ENCODE measurements at regions not wholly inside any gene's neighbourhood (a gene's known extent, or its start where the extent isn't known, plus 50 kb on each side); places are given as distances from the start of the nearest gene placed in this dataset.

DNA sequence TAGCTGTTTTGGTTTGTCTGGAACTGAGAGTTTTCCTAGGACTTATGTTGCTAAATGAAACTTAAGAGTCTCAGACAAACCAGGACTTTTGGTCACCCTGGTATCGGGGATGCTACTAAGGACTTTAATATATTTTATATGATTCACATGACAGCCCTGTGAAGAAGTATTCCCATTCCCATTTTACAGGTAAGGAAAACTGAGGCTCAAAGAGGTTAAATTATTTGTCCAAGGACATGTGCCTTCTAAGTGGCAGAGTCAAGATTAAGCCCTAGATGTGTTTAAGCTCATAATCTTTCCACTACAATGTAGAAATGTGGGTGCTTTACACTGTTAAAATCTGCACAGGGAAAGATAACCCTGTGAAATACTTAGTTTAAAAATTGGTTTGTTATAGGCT lies 77.7 kb upstream of the ATP5MC3 start:
- Histone ChIP-seq H2AK5ac (ENCODE audit: low read depth, low read length) (no peak overlapping the region), H3K18ac (ENCODE audit: extremely low read depth, low read length) (no peak overlapping the region), H2BK20ac (ENCODE audit: low read length) (no peak overlapping the region), H3K36me3 (ENCODE audit: control insufficient read depth in 2 of 4, insufficient read depth in 4 of 4, low read length in 3 of 4) (no peaks in the 10 kb centered on the region), H3K4me1 (replicated peaks in 1 of 4; ENCODE audit: control insufficient read depth in 3 of 4, insufficient read depth in 4 of 4, low read length in 3 of 4) (no peaks in the 10 kb centered on the region), H3K79me1 (ENCODE audit: low read depth, low read length) (no peaks in the 10 kb centered on the region), H3K9me3 (ENCODE audit: insufficient read depth in 2 of 2, low read depth in 1 of 2, low read length in 1 of 2) (peaks cover 0 to 8% of the 10 kb centered on the region in 2 experiments; a peak in 1 of 4 replicates), H4K8ac (ENCODE audit: extremely low read depth, insufficient read depth, low read length) (no peak overlapping the region), H2BK5ac (ENCODE audit: low read depth, low read length) (no peak overlapping the region), H2BK120ac (replicated peaks; ENCODE audit: low read depth, low read length) (no peak overlapping the region), H3K4ac (replicated peaks; ENCODE audit: insufficient read length, low read depth, low read length) (no peak overlapping the region), H2AFZ (ENCODE audit: low read length) (no peak overlapping the region), H3K4me2 (ENCODE audit: insufficient read depth in 1 of 2, low read depth in 2 of 2, low read length in 2 of 2) (no peak overlapping the region), H2BK12ac (ENCODE audit: low read depth, low read length) (no peak overlapping the region), H4K20me1 (replicated peaks in 1 of 2; ENCODE audit: control insufficient read depth in 1 of 2, insufficient read depth in 2 of 2, low read length in 2 of 2) (no peaks in the 10 kb centered on the region), H3K56ac (replicated peaks; ENCODE audit: insufficient read length, low read depth, low read length) (no peak overlapping the region), H3K79me2 (ENCODE audit: control insufficient read depth in 1 of 2, insufficient read depth in 2 of 2, low read length in 2 of 2) (no peaks in the 10 kb centered on the region), H3K9ac (replicated peaks in 1 of 4; ENCODE audit: extremely low read depth in 1 of 4, low read depth in 3 of 4, low read length in 3 of 4) (no peak overlapping the region), H3K23ac (ENCODE audit: insufficient read length) (no peak overlapping the region), H2BK15ac (ENCODE audit: low read length) (no peak overlapping the region), H4K5ac (ENCODE audit: insufficient read length, low read depth, low read length) (no peak overlapping the region), H3K23me2 (ENCODE audit: low read depth, low read length) (no peaks in the 10 kb centered on the region), H3K27me3 (replicated peaks in 1 of 4; ENCODE audit: control insufficient read depth in 3 of 4, extremely low read depth in 1 of 4, insufficient read depth in 3 of 4, low read length in 3 of 4) (no peaks in the 10 kb centered on the region), H4K91ac (replicated peaks; ENCODE audit: insufficient read length, low read length) (no peak overlapping the region), H3K27ac (ENCODE audit: low read depth, low read length) (no peak overlapping the region), H3K14ac (ENCODE audit: insufficient read length) (no peak overlapping the region), H3K4me3 (ENCODE audit: extremely low read depth in 1 of 4, insufficient read depth in 2 of 4, low read depth in 3 of 4, low read length in 4 of 4) (no peak overlapping the region)
- WGBS, 2 experiments (ENCODE audit: extremely low coverage in 1 of 2, insufficient coverage in 1 of 2, insufficient read length in 1 of 2, insufficient replicate concordance in 2 of 2, low coverage in 1 of 2, low lambda C conversion rate in 2 of 2, missing lambda C conversion rate in 1 of 2) = 92% methylated on average over 1 of the region's 1 CpG; no CpG with 5 or more reads in 1 of the 2 experiments
- CTCF ChIA-PET (ENCODE audit: partially characterized antibody) = interaction anchor here (0.9 to 6.6 kb wide), 4 partner anchors 8 to 794 kb away, joined by 4 to 63 read pairs (median 30); no protein-coding TSS in a partner anchor
- POLR2A ChIA-PET (ENCODE audit: partially characterized antibody) = no interaction called here
- FAIRE-seq (no peak), DNase-seq (ENCODE audit: low read depth in 1 of 2, low spot score in 2 of 2) (no peak)
- TF ChIP-seq KDM5A (IDR thresholded peaks at IDR 0.05; ENCODE audit: low read length) (no peak), CREB1 (IDR thresholded peaks at IDR 0.05) (no peak), RXRA (IDR thresholded peaks at IDR 0.05; ENCODE audit: insufficient read depth, low read depth, low read length) (no peak), MAFK (IDR thresholded peaks at IDR 0.05; ENCODE audit: low read depth, low read length) (no peak), SP2 (IDR thresholded peaks at IDR 0.05; ENCODE audit: low read length) (no peak), CBX8 (IDR thresholded peaks at IDR 0.05; ENCODE audit: borderline replicate concordance, low read depth, low read length) (no peak), SAP30 (IDR thresholded peaks at IDR 0.05; ENCODE audit: insufficient read depth, insufficient replicate concordance, low read length) (no peak)
- TF ChIP-seq, protein P1, sequence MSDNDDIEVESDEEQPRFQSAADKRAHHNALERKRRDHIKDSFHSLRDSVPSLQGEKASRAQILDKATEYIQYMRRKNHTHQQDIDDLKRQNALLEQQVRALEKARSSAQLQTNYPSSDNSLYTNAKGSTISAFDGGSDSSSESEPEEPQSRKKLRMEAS (IDR thresholded peaks at IDR 0.05) = no peak

All from H1 (cell line).